NCI-H446 treated with DMSO at 0.1 percent for 48 hours (cell line): ENCODE measurements at regions not wholly inside any gene's neighbourhood (a gene's known extent, or its start where the extent isn't known, plus 50 kb on each side); places are given as distances from the start of the nearest gene placed in this dataset.

ENCODE experiments used
- DNase-seq: peaks from one replicate; lab custom pipeline; 2025; lab: John Stamatoyannopoulos, UW

DNA sequence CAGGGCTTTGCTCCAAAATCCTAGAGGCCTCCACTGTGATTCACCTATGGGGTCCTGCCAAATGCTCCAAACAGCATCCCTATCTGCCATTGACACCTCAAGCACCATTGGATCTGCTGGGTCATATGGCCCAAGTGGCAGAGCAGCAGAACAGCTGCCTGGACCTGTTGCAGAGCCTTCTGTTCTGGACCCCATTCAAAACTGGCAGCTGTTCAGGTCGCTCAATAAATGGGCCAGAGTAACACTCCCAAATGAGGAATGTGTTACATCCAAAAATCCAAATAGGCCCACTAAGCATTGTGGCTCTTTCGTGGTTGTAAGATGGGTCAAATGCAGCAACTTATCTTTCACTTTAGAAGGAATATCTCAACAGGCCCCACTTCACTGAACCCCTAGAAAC is 783.6 kb downstream of the DCDC2C start:
- DNase-seq, result no peak

DNA sequence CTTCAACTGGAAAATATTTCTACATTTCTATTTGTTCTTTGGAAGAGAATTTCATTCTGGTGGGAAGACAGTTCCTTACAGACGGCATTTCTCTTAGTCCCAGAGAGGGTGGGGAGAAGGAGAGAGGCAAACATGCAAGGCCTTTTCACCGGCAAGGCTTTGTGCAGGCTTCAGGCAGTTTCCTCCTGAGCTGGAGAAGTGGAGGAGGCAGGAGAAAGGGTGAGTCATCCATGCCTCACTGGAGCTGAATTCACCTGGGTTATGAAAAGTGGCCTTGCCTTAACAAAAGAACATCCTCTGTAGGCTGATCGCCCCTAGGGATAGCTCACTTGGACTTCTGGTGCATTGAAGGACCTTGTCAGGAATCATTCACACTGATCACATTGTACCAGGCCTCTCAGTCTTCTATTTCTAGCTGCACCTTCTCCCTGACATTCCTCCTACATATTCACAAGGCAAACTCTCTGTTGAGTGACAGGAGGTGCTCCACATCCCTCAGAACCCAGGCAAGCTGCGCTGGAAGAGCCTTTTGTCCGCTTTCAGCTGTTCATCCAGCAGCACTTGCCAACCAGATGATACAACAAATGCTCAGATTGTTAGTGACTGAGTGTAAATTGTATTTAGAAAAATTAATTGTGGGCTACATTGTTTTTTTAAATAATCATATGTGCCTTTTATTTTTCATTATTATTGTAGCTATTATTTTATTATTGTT is 796.1 kb downstream of the DCDC2C start:
- DNase-seq, result no peak

DNA sequence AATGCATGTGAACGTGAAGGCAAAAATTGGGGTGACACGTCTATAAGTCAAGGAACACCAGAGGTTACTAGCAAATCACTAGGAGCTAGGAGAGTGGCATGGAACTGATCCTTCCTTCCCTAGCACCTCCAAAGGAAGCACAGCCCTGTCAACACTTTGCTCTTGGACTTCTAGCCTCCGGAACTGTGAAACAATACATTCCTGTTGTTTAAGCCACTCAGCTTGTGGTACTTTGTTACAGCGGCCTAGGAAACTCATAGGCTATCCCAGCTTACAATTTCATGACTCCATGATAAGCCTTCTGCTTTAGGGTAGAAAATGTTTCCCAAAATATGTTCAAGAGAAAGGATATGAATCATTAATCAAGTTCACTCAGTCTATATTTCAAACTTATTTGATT is 798.1 kb downstream of the DCDC2C start:
- no peak for DNase-seq

DNA sequence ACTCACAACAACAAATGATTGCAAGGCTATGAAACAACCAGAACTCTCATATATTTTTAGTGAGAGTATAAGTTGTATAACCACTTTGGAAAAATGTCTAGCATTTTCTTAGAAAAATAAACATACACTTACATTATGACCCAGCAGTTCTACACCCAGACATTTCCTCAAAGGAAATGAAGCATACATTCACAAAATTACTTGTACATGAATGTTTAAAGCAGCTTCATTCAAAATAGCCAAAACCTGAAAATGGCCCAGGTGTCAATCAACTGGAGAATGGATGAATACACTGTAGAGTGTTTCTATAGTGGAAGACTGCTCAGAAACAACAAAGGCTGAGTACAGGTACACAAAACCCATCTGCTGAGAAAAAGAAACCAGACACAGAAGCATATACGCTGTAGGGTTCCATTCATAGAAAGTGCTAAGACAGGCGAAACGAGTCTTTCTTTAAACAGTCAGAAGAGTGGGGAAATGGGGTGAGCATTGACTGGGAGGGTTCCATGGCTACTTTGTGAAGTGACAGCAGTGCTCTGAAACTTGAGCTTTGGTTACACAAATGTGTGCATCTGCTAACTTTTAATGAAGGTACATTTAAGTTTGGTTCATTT is 799.0 kb downstream of the DCDC2C start:
- no peak for DNase-seq

GRCh38 chr2:4507661-4508060 is 804.3 kb downstream of the DCDC2C start:
- DNase-seq, result no peak

- DNase-seq, result no peak
Observed at GRCh38 chr2:4515871-4516761, 812.7 kb downstream of the DCDC2C start.

GRCh38 chr2:4518596-4518995 is 815.2 kb downstream of the DCDC2C start:
- DNase-seq, result no peak

DNA sequence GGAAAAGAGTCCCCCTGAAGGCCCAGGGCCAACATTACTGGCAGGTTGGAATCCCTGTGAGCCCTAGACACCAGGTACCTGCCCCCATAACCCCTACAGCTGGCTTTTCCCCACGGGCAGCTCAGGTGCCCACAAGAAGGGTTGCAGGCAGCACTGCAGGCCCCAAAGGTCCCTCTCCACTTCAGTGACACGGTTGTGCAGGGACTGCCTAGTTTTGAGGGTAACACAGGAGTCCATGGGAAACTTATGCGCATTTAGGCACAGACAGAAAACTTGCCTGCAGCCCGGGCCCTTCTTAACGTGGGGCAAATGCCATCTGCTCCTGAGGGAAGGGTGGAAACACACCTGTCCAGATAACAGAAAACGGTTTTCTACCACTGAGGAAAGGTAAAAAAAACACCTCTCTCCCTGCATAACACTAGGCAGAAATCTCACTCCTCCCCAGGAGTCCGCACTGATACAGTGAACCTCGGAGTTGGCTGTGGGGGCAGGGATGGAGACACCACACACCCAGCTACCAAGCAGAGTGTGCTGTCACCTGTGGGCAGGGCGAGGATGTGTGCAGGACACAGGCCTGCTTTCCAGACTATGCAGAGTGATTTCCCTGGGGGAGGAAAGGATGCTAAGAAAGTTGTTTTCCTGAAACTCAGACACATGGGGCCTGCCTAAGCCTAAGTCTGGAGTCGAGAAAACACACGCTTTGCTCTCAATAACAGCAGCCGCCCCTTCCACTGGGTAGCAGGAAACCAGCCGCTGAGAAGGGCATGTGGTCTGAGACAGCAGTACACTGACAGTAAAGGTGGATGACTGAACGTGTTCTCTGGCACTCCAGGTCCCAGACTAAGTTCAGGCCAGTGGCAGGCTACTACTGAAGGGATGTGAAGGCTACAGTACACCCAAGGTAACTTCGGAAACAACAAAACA is 819.4 kb downstream of the DCDC2C start:
- DNase-seq, result no peak

- no peak for DNase-seq
Observed at GRCh38 chr2:4527416-4527815, 824.0 kb downstream of the DCDC2C start.

DNA sequence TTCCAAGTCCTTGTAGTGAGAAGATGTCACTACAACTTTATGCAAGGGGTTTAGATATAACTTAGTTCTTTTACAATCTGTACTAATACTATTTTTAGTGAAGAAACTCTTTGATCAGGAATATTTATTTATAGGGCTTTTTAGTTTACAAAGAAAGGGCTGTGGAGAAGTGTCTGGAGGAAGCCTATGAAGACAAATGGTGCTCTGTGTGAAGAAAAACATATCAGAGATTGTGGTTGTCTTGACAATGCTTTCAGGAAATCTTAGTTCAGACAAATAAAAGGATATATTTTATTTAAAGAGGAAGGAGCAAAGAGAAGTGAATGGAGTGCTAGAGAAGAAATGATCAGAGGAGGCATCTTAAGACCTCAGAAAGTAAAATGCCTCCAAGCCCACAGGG is 824.9 kb downstream of the DCDC2C start:
- no peak for DNase-seq

DNA sequence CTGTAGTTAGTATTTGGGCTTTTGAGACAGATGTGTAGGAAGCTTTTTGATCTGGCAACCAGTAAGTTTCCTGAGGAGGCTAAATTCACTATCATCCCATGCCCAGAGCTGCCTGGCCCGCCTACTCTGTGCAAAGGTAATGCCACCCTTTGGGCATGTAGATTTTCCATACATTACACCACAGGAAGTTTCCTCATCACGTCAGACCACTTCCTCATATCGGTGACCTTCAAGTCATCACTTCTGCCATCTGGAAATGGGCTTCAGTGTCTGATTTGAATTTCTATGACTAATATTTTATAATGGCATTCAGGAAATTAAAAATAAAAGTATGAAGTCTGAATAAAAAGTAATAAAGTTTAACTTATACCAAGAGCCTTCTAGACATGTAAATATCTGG is 825.4 kb downstream of the DCDC2C start:
- no peak for DNase-seq

GRCh38 chr2:4529738-4530137 is 826.4 kb downstream of the DCDC2C start:
- no peak for DNase-seq

- no peak for DNase-seq
Observed at GRCh38 chr2:4530231-4530630, 826.9 kb downstream of the DCDC2C start.

GRCh38 chr2:4533806-4534205 is 830.4 kb downstream of the DCDC2C start:
- DNase-seq, result no peak

DNA sequence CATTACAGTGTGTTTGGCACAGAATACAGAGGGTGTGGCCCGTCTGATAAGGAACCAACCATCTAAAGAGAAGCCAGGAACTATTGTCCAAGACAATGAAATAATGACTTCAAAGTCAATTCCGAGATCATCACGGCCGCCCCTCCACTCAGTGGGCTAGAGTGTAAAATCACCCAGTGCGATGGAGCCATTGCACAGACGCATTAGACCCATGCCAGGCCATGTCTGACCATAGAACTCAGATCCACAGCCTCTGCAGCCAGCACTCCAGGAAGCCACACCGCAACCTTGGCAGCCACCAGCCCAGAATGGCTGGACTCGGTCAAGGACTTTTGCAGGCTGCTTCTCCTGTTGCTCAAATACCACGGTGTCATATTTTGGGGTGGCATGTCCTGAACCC is 835.7 kb downstream of the DCDC2C start:
- no peak for DNase-seq

GRCh38 chr2:4549666-4550210 is 846.4 kb downstream of the DCDC2C start:
- no peak for DNase-seq

DNA sequence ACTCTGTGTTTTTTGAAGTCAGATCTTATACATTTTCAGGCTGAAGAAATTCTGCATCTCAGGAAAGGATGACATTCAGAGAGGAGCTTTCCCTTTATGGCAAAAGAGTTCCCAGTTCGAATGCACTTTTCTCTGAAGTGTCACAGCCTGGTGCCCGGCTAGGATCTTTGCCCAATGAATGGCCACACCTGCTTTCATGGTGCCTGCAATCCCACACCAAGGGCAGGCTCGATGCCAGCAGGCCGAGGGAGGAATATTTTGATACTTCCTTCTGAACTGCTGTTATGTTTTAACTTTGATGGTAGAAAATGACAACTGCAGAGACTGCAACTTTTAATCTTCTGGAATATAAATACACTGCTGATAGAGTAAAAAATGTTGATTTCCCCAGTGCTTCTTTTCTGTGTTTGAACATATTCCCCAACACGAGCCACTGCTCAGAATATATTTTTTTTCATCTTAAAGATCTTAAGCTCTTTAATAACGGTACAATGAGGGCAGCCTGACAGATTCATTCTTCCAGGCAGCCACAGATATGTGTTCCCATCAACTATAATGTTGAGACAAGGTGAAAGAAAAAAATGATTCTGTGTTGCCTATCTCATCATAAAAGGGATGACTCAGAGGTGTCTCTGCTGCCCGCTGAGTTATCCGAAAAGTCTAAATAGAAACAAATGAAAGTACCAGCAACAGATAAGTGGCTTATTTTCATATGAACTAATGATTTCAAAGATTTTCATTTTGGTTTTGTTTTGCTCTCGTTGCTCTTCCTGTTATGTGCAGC is 848.5 kb downstream of the DCDC2C start:
- no peak for DNase-seq

GRCh38 chr2:4553241-4553640 is 849.9 kb downstream of the DCDC2C start:
- DNase-seq, result no peak

GRCh38 chr2:4556135-4556896 is 852.9 kb downstream of the DCDC2C start:
- no peak for DNase-seq

DNA sequence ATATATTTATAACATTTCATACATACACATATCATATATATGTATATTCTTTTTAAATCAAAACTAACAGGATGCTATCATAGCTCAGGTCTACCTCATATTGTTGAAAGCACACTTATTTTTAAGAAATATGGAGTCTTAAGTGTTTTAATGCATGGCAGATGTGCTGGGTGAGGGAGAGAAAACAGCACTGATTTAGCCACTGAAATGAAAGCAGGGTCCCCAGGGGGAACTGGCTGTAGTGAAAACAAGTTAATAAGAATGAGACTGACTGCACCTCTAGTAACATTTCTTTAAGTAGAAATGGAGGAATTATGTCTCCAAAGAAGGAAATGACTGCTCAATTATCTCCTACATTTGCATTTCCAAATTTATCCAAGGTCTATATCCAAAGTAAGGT is 857.8 kb downstream of the DCDC2C start:
- DNase-seq, result no peak
